DMS79 (cell line): ENCODE measurements at regions not wholly inside any gene's neighbourhood (a gene's known extent, or its start where the extent isn't known, plus 50 kb on each side); places are given as distances from the start of the nearest gene placed in this dataset.

Experiments
- DNase-seq: peaks from one replicate; lab custom pipeline; 2025; lab: John Stamatoyannopoulos, UW

- DNase-seq: no peak
Measured at GRCh38 chr18:67586101-67586500, 69.6 kb upstream of the DSEL start.

- no peak for DNase-seq
Measured at GRCh38 chr18:67583621-67584020, 67.1 kb upstream of the DSEL start.

- no peak for DNase-seq
Measured at GRCh38 chr18:67582488-67582887, 66.0 kb upstream of the DSEL start.

- DNase-seq: no peak
Measured at GRCh38 chr18:67581178-67581577, 64.7 kb upstream of the DSEL start.

GRCh38 chr18:67577386-67577785 is 60.9 kb upstream of the DSEL start:
- no peak for DNase-seq

GRCh38 chr18:67574749-67575148 is 58.2 kb upstream of the DSEL start:
- no peak for DNase-seq

GRCh38 chr18:67568166-67568565 is 51.6 kb upstream of the DSEL start:
- no peak for DNase-seq
